GM23338 (cell line): ENCODE measurements at regions not wholly inside any gene's neighbourhood (a gene's known extent, or its start where the extent isn't known, plus 50 kb on each side); places are given as distances from the start of the nearest gene placed in this dataset.

ENCODE experiments used
- EZH2 ChIP-seq: fragments of 200-600 bp; sonication (generic); IDR thresholded peaks from one replicate; pipeline ENCODE4 v1.8.0; 2017; ENCODE audit warnings: antibody characterized with exemption, mild to moderate bottlenecking, low read depth; ENCODE audit not compliant: unreplicated experiment
- TF ChIP-seq, protein P1 (sequence below), 2 experiments: fragments of 200-600 bp in 1 of 2; sonication (generic) in 1 of 2; conservative IDR thresholded peaks; 2 replicates each; pipeline versions ENCODE4 v1.5.1 to v1.6.1; 2016 to 2017; ENCODE audit warnings: antibody characterized with exemption in 2 of 2, low read depth in 2 of 2, mild to moderate bottlenecking in 2 of 2, moderate library complexity in 1 of 2

DNA sequence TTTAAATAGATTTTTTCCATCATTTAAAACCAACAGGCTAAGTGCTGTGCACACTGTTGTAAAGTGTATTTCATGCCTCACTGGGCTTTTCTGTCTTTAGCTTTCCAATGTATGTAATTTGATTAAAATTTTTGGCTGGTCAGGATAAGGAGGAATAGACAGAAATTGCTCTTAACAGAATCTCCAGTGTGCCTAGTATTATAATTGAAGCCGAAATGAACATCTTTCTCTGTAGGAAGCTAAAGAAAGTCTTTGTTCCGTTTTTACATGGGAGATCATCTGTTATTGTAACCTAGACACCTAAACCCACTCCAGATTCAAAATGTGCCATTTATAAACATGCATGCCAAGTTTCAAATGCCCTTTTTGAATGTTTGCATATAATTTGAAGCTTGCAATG lies 54.5 kb upstream of the SMIM15 start:
- TF ChIP-seq, protein P1, sequence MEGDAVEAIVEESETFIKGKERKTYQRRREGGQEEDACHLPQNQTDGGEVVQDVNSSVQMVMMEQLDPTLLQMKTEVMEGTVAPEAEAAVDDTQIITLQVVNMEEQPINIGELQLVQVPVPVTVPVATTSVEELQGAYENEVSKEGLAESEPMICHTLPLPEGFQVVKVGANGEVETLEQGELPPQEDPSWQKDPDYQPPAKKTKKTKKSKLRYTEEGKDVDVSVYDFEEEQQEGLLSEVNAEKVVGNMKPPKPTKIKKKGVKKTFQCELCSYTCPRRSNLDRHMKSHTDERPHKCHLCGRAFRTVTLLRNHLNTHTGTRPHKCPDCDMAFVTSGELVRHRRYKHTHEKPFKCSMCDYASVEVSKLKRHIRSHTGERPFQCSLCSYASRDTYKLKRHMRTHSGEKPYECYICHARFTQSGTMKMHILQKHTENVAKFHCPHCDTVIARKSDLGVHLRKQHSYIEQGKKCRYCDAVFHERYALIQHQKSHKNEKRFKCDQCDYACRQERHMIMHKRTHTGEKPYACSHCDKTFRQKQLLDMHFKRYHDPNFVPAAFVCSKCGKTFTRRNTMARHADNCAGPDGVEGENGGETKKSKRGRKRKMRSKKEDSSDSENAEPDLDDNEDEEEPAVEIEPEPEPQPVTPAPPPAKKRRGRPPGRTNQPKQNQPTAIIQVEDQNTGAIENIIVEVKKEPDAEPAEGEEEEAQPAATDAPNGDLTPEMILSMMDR (conservative IDR thresholded peaks at IDR 0.05; ENCODE audit: low read depth in 2 of 2), result no peak
- TF ChIP-seq EZH2, result no peak
